ENCODE measurements at regions not wholly inside any gene's neighbourhood (a gene's known extent, or its start where the extent isn't known, plus 50 kb on each side); places are given as distances from the start of the nearest gene placed in this dataset.

- no peaks in the 10 kb centered on the region for H3K9me3 ChIP-seq
- no peak overlapping the region for H3K27ac ChIP-seq
- no peak for TF ChIP-seq CTCF (IDR thresholded peaks at IDR 0.05)
- no peak for TF ChIP-seq POLR2AphosphoS5 (IDR thresholded peaks at IDR 0.05; ENCODE audit: insufficient read depth in 1 of 2, low read depth in 1 of 2)
- TF ChIP-seq POLR2A (IDR thresholded peaks at IDR 0.05) = no peak
- no peak overlapping the region for H3K4me3 ChIP-seq
- H3K27me3 ChIP-seq = no peaks in the 10 kb centered on the region
- intact Hi-C loops (cut with DNase I) = no loop called here
- no peaks in the 10 kb centered on the region for H3K4me1 ChIP-seq
- no peaks in the 10 kb centered on the region for H3K36me3 ChIP-seq
- DNase-seq (ENCODE audit: extremely low spot score in 2 of 2) = no peak
Measured at GRCh38 chr18:72452328-72452727, 91.8 kb downstream of the CBLN2 start.

GRCh38 chr18:72444798-72445155 lies 99.4 kb downstream of the CBLN2 start:
- Histone ChIP-seq H3K4me1 (no peaks in the 10 kb centered on the region), H3K4me3 (no peak overlapping the region), H3K27ac (no peak overlapping the region), H3K27me3 (no peaks in the 10 kb centered on the region), H3K36me3 (no peaks in the 10 kb centered on the region), H3K9me3 (no peaks in the 10 kb centered on the region)
- no peak for DNase-seq (ENCODE audit: extremely low spot score in 2 of 2)
- TF ChIP-seq CTCF (IDR thresholded peaks at IDR 0.05) = no peak
- no peak for TF ChIP-seq POLR2AphosphoS5 (IDR thresholded peaks at IDR 0.05; ENCODE audit: insufficient read depth in 1 of 2, low read depth in 1 of 2)
- TF ChIP-seq POLR2A (IDR thresholded peaks at IDR 0.05) = no peak
- intact Hi-C loops (cut with DNase I) = no loop called here

GRCh38 chr18:72444111-72444797 lies 99.9 kb downstream of the CBLN2 start:
- Histone ChIP-seq H3K4me3 (no peak overlapping the region), H3K36me3 (no peaks in the 10 kb centered on the region), H3K4me1 (no peaks in the 10 kb centered on the region), H3K27me3 (no peaks in the 10 kb centered on the region), H3K9me3 (no peaks in the 10 kb centered on the region), H3K27ac (no peak overlapping the region)
- DNase-seq (ENCODE audit: extremely low spot score in 2 of 2) = no peak
- intact Hi-C loops (cut with DNase I) = no loop called here
- TF ChIP-seq POLR2AphosphoS5 (IDR thresholded peaks at IDR 0.05; ENCODE audit: insufficient read depth in 1 of 2, low read depth in 1 of 2) (no peak), POLR2A (IDR thresholded peaks at IDR 0.05) (no peak), CTCF (IDR thresholded peaks at IDR 0.05) (no peak)

- Histone ChIP-seq H3K36me3 (no peaks in the 10 kb centered on the region), H3K9me3 (no peaks in the 10 kb centered on the region), H3K27me3 (no peaks in the 10 kb centered on the region), H3K4me1 (no peaks in the 10 kb centered on the region), H3K27ac (no peak overlapping the region), H3K4me3 (no peak overlapping the region)
- TF ChIP-seq POLR2AphosphoS5 (IDR thresholded peaks at IDR 0.05; ENCODE audit: insufficient read depth in 1 of 2, low read depth in 1 of 2) (no peak), POLR2A (IDR thresholded peaks at IDR 0.05) (no peak), CTCF (IDR thresholded peaks at IDR 0.05) (no peak)
- intact Hi-C loops (cut with DNase I) = no loop called here
- no peak for DNase-seq (ENCODE audit: extremely low spot score in 2 of 2)
Measured at GRCh38 chr18:72436401-72436800, 107.7 kb downstream of the CBLN2 start.

GRCh38 chr18:72433756-72434155 lies 110.4 kb downstream of the CBLN2 start:
- no peak overlapping the region for H3K4me3 ChIP-seq
- no peaks in the 10 kb centered on the region for H3K4me1 ChIP-seq
- no peak for DNase-seq (ENCODE audit: extremely low spot score in 2 of 2)
- H3K36me3 ChIP-seq = no peaks in the 10 kb centered on the region
- no peak for TF ChIP-seq POLR2AphosphoS5 (IDR thresholded peaks at IDR 0.05; ENCODE audit: insufficient read depth in 1 of 2, low read depth in 1 of 2)
- no peak for TF ChIP-seq POLR2A (IDR thresholded peaks at IDR 0.05)
- no peak for TF ChIP-seq CTCF (IDR thresholded peaks at IDR 0.05)
- H3K27ac ChIP-seq = no peak overlapping the region
- no peaks in the 10 kb centered on the region for H3K27me3 ChIP-seq
- intact Hi-C loops (cut with DNase I) = no loop called here
- H3K9me3 ChIP-seq = no peaks in the 10 kb centered on the region
